ENCODE measurements at regions not wholly inside any gene's neighbourhood (a gene's known extent, or its start where the extent isn't known, plus 50 kb on each side); places are given as distances from the start of the nearest gene placed in this dataset.

GRCh38 chr7:42672339-42672999 lies 239.4 kb downstream of the C7orf25 start:
- no peak overlapping the region for H3K4me3 Mint-ChIP-seq (ENCODE audit: unreplicated experiment)
- no peaks in the 10 kb centered on the region for H3K27me3 Mint-ChIP-seq (ENCODE audit: unreplicated experiment)
- no peaks in the 10 kb centered on the region for H3K4me1 Mint-ChIP-seq (ENCODE audit: low read depth, unreplicated experiment)
- no peaks in the 10 kb centered on the region for H3K9me3 Mint-ChIP-seq (ENCODE audit: unreplicated experiment)
- no peak for DNase-seq
- H3K36me3 Mint-ChIP-seq (ENCODE audit: unreplicated experiment) = no peaks in the 10 kb centered on the region
- TF ChIP-seq CTCF (IDR thresholded peaks at IDR 0.05; ENCODE audit: partially characterized antibody, unreplicated experiment) = no peak
- no peak overlapping the region for H3K27ac Mint-ChIP-seq (ENCODE audit: unreplicated experiment)

- Mint-ChIP-seq H3K27me3 (ENCODE audit: unreplicated experiment) (no peaks in the 10 kb centered on the region), H3K27ac (ENCODE audit: unreplicated experiment) (no peak overlapping the region), H3K4me1 (ENCODE audit: low read depth, unreplicated experiment) (no peaks in the 10 kb centered on the region), H3K9me3 (ENCODE audit: unreplicated experiment) (peaks cover 3% of the 10 kb centered on the region), H3K4me3 (ENCODE audit: unreplicated experiment) (no peak overlapping the region), H3K36me3 (ENCODE audit: unreplicated experiment) (peaks cover 6% of the 10 kb centered on the region)
- no peak for TF ChIP-seq CTCF (IDR thresholded peaks at IDR 0.05; ENCODE audit: partially characterized antibody, unreplicated experiment)
- no peak for DNase-seq
These were observed 240.2 kb downstream of the C7orf25 start for GRCh38 chr7:42671627-42672026.

GRCh38 chr7:42666994-42667393 lies 244.9 kb downstream of the C7orf25 start:
- peaks cover 7% of the 10 kb centered on the region for H3K36me3 Mint-ChIP-seq (ENCODE audit: unreplicated experiment)
- H3K27me3 Mint-ChIP-seq (ENCODE audit: unreplicated experiment) = no peaks in the 10 kb centered on the region
- TF ChIP-seq CTCF (IDR thresholded peaks at IDR 0.05; ENCODE audit: partially characterized antibody, unreplicated experiment) = no peak
- no peak overlapping the region for H3K27ac Mint-ChIP-seq (ENCODE audit: unreplicated experiment)
- DNase-seq = no peak
- H3K9me3 Mint-ChIP-seq (ENCODE audit: unreplicated experiment) = peaks cover 3% of the 10 kb centered on the region
- H3K4me1 Mint-ChIP-seq (ENCODE audit: low read depth, unreplicated experiment) = no peaks in the 10 kb centered on the region
- no peak overlapping the region for H3K4me3 Mint-ChIP-seq (ENCODE audit: unreplicated experiment)

- no peak for DNase-seq
- no peak for TF ChIP-seq CTCF (IDR thresholded peaks at IDR 0.05; ENCODE audit: partially characterized antibody, unreplicated experiment)
- H3K4me3 Mint-ChIP-seq (ENCODE audit: unreplicated experiment) = no peak overlapping the region
- H3K9me3 Mint-ChIP-seq (ENCODE audit: unreplicated experiment) = peaks cover 3% of the 10 kb centered on the region
- H3K4me1 Mint-ChIP-seq (ENCODE audit: low read depth, unreplicated experiment) = no peaks in the 10 kb centered on the region
- H3K27ac Mint-ChIP-seq (ENCODE audit: unreplicated experiment) = no peak overlapping the region
- H3K27me3 Mint-ChIP-seq (ENCODE audit: unreplicated experiment) = no peaks in the 10 kb centered on the region
- peaks cover 7% of the 10 kb centered on the region for H3K36me3 Mint-ChIP-seq (ENCODE audit: unreplicated experiment)
These were observed 249.0 kb downstream of the C7orf25 start for GRCh38 chr7:42662862-42663261.

GRCh38 chr7:42661312-42661711 lies 250.6 kb downstream of the C7orf25 start:
- no peak for DNase-seq
- Mint-ChIP-seq H3K27me3 (ENCODE audit: unreplicated experiment) (no peaks in the 10 kb centered on the region), H3K36me3 (ENCODE audit: unreplicated experiment) (no peaks in the 10 kb centered on the region), H3K9me3 (ENCODE audit: unreplicated experiment) (no peaks in the 10 kb centered on the region), H3K27ac (ENCODE audit: unreplicated experiment) (no peak overlapping the region), H3K4me3 (ENCODE audit: unreplicated experiment) (no peak overlapping the region), H3K4me1 (ENCODE audit: low read depth, unreplicated experiment) (no peaks in the 10 kb centered on the region)
- no peak for TF ChIP-seq CTCF (IDR thresholded peaks at IDR 0.05; ENCODE audit: partially characterized antibody, unreplicated experiment)
